ENCODE measurements at regions not wholly inside any gene's neighbourhood (a gene's known extent, or its start where the extent isn't known, plus 50 kb on each side); places are given as distances from the start of the nearest gene placed in this dataset.

GRCh38 chrX:14351611-14352303 lies 177.6 kb upstream of the GLRA2 start:
- TF ChIP-seq ZNF780A (CRISPR knock-in tag; IDR thresholded peaks at IDR 0.05), result no peak
- TF ChIP-seq MITF (IDR thresholded peaks at IDR 0.05), result no peak
- TF ChIP-seq POLR2A (conservative IDR thresholded peaks at IDR 0.05), result no peak
- TF ChIP-seq ATF1 (CRISPR knock-in tag; IDR thresholded peaks at IDR 0.05), result no peak
- no peak for TF ChIP-seq ATF1 (tag; IDR thresholded peaks at IDR 0.05)
- TF ChIP-seq HNRNPH1 (optimal IDR thresholded peaks at IDR 0.05; ENCODE audit: low read depth, low read length), result no peak
- TF ChIP-seq PBX2 (CRISPR knock-in tag; IDR thresholded peaks at IDR 0.05; ENCODE audit: low read depth), result no peak
- no peak for TF ChIP-seq PBX2 (tag; conservative IDR thresholded peaks at IDR 0.05; ENCODE audit: low read depth)
- no peak for TF ChIP-seq PHF21A (IDR thresholded peaks at IDR 0.05; ENCODE audit: borderline replicate concordance, low read depth)
- no peak for TF ChIP-seq ZBED1 (IDR thresholded peaks at IDR 0.05)
- no peak for TF ChIP-seq MBD1 (CRISPR knock-in tag; IDR thresholded peaks at IDR 0.05)
- TF ChIP-seq FOXJ2 (tag; IDR thresholded peaks at IDR 0.05), result no peak
- no peak for TF ChIP-seq RBM17 (IDR thresholded peaks at IDR 0.05; ENCODE audit: borderline replicate concordance, low read depth, low read length)
- TF ChIP-seq TSC22D4 (tag; IDR thresholded peaks at IDR 0.05), result no peak
- TF ChIP-seq NCOA6 (IDR thresholded peaks at IDR 0.05), result no peak
